ENCODE measurements at regions not wholly inside any gene's neighbourhood (a gene's known extent, or its start where the extent isn't known, plus 50 kb on each side); places are given as distances from the start of the nearest gene placed in this dataset.

- TF ChIP-seq CTCF (IDR thresholded peaks at IDR 0.05) = no peak
- TF ChIP-seq EP300 (IDR thresholded peaks at IDR 0.05) = no peak
- TF ChIP-seq POLR2AphosphoS5 (IDR thresholded peaks at IDR 0.05) = no peak
These were observed 113.1 kb downstream of the C9orf50 start for GRCh38 chr9:129507805-129508204.
